GM19023 (cell line): ENCODE measurements at regions not wholly inside any gene's neighbourhood (a gene's known extent, or its start where the extent isn't known, plus 50 kb on each side); places are given as distances from the start of the nearest gene placed in this dataset.

Experiments
- ATAC-seq: cut with Tn5 transposase; IDR thresholded peaks from one replicate; pipeline ENCODE4 v1.9.1; 2021; ENCODE audit warnings: mild to moderate bottlenecking, moderate library complexity; ENCODE audit not compliant: unreplicated experiment

- ATAC-seq, result no peak
Measured at GRCh38 chr9:2303056-2303455, 287.9 kb downstream of the SMARCA2 start.

- ATAC-seq, result no peak
Measured at GRCh38 chr9:2307480-2307879, 292.3 kb downstream of the SMARCA2 start.

- no peak for ATAC-seq
Measured at GRCh38 chr9:2311920-2312319, 296.8 kb downstream of the SMARCA2 start.

GRCh38 chr9:2313512-2313911 lies 298.4 kb downstream of the SMARCA2 start:
- ATAC-seq, result no peak

- no peak for ATAC-seq
Measured at GRCh38 chr9:2317591-2317990, 302.4 kb downstream of the SMARCA2 start.

GRCh38 chr9:2319421-2319820 lies 302.2 kb upstream of the VLDLR start:
- ATAC-seq, result no peak

GRCh38 chr9:2320114-2320513 lies 301.5 kb upstream of the VLDLR start:
- ATAC-seq, result no peak

- no peak for ATAC-seq
Measured at GRCh38 chr9:2320632-2321031, 301.0 kb upstream of the VLDLR start.

GRCh38 chr9:2321523-2322148 lies 300.0 kb upstream of the VLDLR start:
- no peak for ATAC-seq

- no peak for ATAC-seq
Measured at GRCh38 chr9:2324742-2325141, 296.8 kb upstream of the VLDLR start.

- no peak for ATAC-seq
Measured at GRCh38 chr9:2332663-2333062, 288.9 kb upstream of the VLDLR start.

- ATAC-seq, result no peak
Measured at GRCh38 chr9:2335260-2335659, 286.3 kb upstream of the VLDLR start.

- ATAC-seq, result no peak
Measured at GRCh38 chr9:2336055-2336454, 285.5 kb upstream of the VLDLR start.

GRCh38 chr9:2337131-2337530 lies 284.5 kb upstream of the VLDLR start:
- ATAC-seq, result no peak

GRCh38 chr9:2337627-2338026 lies 284.0 kb upstream of the VLDLR start:
- ATAC-seq, result no peak

- no peak for ATAC-seq
Measured at GRCh38 chr9:2338777-2339365, 282.7 kb upstream of the VLDLR start.

- no peak for ATAC-seq
Measured at GRCh38 chr9:2339416-2339815, 282.2 kb upstream of the VLDLR start.

GRCh38 chr9:2340046-2340760 lies 281.4 kb upstream of the VLDLR start:
- no peak for ATAC-seq

GRCh38 chr9:2341126-2341525 lies 280.5 kb upstream of the VLDLR start:
- no peak for ATAC-seq

- no peak for ATAC-seq
Measured at GRCh38 chr9:2341956-2342355, 279.6 kb upstream of the VLDLR start.

GRCh38 chr9:2343756-2344155 lies 277.8 kb upstream of the VLDLR start:
- no peak for ATAC-seq

- ATAC-seq, result no peak
Measured at GRCh38 chr9:2344436-2344835, 277.2 kb upstream of the VLDLR start.
